Vagina (tissue), 2 donors: ENCODE measurements at regions not wholly inside any gene's neighbourhood (a gene's known extent, or its start where the extent isn't known, plus 50 kb on each side); places are given as distances from the start of the nearest gene placed in this dataset.

Source experiments
- POLR2A ChIP-seq, 2 donors: fragments of 450-650 bp; IDR thresholded peaks; one replicate each; pipeline ENCODE4 v1.6.1; 2017; ENCODE audit warnings: antibody characterized with exemption in 2 of 2, mild to moderate bottlenecking in 2 of 2, moderate library complexity in 2 of 2
- POLR2AphosphoS5 ChIP-seq, 2 donors: sonication (generic); formaldehyde crosslinking; IDR thresholded peaks; one replicate each; pipeline ENCODE4 v1.9.0; 2017; ENCODE audit warnings: antibody characterized with exemption in 2 of 2, mild to moderate bottlenecking in 2 of 2, low read depth in 1 of 2; ENCODE audit not compliant: insufficient read depth in 1 of 2
- TF ChIP-seq, protein P1 (sequence below), 3 experiments: fragments of 450-650 bp in 2 of 3; fragments of 200-600 bp in 1 of 3; sonication (generic) in 1 of 3; IDR thresholded peaks; one replicate each; pipeline ENCODE4 v1.5.1; 2017 to 2019; ENCODE audit warnings: antibody characterized with exemption in 3 of 3, mild to moderate bottlenecking in 2 of 3, moderate library complexity in 2 of 3

DNA sequence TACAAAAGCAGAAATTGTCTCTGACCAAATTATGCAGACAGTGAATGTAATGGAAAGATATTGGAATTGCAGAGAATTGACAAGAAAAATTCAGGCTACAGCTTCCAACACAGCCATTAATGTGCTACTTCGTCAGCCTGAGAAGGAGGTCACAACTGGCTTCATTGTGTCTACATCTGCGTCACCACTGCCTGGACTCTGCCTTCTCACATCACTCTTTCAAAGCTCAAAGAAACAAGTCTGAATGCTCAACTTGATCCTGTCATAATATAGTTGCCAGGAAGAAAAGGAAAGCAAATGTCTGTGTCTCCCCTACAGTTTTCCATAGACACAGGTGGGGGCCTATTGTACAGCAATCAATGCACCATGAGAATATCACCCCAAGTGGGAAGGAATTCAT is 806.5 kb upstream of the CDH10 start:
- TF ChIP-seq, protein P1, sequence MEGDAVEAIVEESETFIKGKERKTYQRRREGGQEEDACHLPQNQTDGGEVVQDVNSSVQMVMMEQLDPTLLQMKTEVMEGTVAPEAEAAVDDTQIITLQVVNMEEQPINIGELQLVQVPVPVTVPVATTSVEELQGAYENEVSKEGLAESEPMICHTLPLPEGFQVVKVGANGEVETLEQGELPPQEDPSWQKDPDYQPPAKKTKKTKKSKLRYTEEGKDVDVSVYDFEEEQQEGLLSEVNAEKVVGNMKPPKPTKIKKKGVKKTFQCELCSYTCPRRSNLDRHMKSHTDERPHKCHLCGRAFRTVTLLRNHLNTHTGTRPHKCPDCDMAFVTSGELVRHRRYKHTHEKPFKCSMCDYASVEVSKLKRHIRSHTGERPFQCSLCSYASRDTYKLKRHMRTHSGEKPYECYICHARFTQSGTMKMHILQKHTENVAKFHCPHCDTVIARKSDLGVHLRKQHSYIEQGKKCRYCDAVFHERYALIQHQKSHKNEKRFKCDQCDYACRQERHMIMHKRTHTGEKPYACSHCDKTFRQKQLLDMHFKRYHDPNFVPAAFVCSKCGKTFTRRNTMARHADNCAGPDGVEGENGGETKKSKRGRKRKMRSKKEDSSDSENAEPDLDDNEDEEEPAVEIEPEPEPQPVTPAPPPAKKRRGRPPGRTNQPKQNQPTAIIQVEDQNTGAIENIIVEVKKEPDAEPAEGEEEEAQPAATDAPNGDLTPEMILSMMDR (IDR thresholded peaks at IDR 0.05), result no peak
- TF ChIP-seq POLR2A (IDR thresholded peaks at IDR 0.05), result no peak
- TF ChIP-seq POLR2AphosphoS5 (IDR thresholded peaks at IDR 0.05; ENCODE audit: insufficient read depth in 1 of 2, low read depth in 1 of 2), result no peak
